H1 (cell line): ENCODE measurements at regions not wholly inside any gene's neighbourhood (a gene's known extent, or its start where the extent isn't known, plus 50 kb on each side); places are given as distances from the start of the nearest gene placed in this dataset.

Source experiments
- ATF3 ChIP-seq: IDR thresholded peaks from 2 replicates; pipeline ENCODE4 v1.6.1; 2011; ENCODE audit warnings: low read depth, mild to moderate bottlenecking, low read length; ENCODE audit not compliant: insufficient read depth
- CHD1 ChIP-seq: IDR thresholded peaks from 2 replicates; pipeline ENCODE4 v1.6.1; 2012; ENCODE audit warnings: low read depth, low read length, improper control_type of control experiment
- CHD7 ChIP-seq: fragments of 300-600 bp; sonication (generic); IDR thresholded peaks from 2 replicates; pipeline ENCODE4 v1.7.1; 2012; ENCODE audit warnings: low read length, moderate library complexity, mild to moderate bottlenecking, inconsistent platforms; ENCODE audit not compliant: insufficient replicate concordance
- KDM5A ChIP-seq: fragments of 200-600 bp; IDR thresholded peaks from 2 replicates; pipeline ENCODE4 v1.7.1; 2012; ENCODE audit warnings: mild to moderate bottlenecking, low read length, inconsistent platforms, mixed read lengths

GRCh38 chr12:89870413-89871184, 162.0 kb upstream of the ATP2B1 start (continued):
- TF ChIP-seq CHD7 (no peak), ATF3 (no peak), CHD1 (no peak), KDM5A (no peak)
